C4-2B (cell line): ENCODE measurements at regions not wholly inside any gene's neighbourhood (a gene's known extent, or its start where the extent isn't known, plus 50 kb on each side); places are given as distances from the start of the nearest gene placed in this dataset.

Source experiments
- ZFX ChIP-seq: fragments of 450-650 bp; IDR thresholded peaks from 2 replicates; pipeline ENCODE4 v1.6.1; 2017
- TF ChIP-seq, protein P1 (sequence below): fragments of 450-650 bp; conservative IDR thresholded peaks from 2 replicates; pipeline ENCODE4 v1.5.1; 2017; ENCODE audit warnings: mild to moderate bottlenecking

GRCh38 chr2:136334967-136335366, 217.0 kb upstream of the CXCR4 start:
- TF ChIP-seq, protein P1, sequence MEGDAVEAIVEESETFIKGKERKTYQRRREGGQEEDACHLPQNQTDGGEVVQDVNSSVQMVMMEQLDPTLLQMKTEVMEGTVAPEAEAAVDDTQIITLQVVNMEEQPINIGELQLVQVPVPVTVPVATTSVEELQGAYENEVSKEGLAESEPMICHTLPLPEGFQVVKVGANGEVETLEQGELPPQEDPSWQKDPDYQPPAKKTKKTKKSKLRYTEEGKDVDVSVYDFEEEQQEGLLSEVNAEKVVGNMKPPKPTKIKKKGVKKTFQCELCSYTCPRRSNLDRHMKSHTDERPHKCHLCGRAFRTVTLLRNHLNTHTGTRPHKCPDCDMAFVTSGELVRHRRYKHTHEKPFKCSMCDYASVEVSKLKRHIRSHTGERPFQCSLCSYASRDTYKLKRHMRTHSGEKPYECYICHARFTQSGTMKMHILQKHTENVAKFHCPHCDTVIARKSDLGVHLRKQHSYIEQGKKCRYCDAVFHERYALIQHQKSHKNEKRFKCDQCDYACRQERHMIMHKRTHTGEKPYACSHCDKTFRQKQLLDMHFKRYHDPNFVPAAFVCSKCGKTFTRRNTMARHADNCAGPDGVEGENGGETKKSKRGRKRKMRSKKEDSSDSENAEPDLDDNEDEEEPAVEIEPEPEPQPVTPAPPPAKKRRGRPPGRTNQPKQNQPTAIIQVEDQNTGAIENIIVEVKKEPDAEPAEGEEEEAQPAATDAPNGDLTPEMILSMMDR = no peak
- no peak for TF ChIP-seq ZFX
